HG02870 (cell line): ENCODE measurements at regions not wholly inside any gene's neighbourhood (a gene's known extent, or its start where the extent isn't known, plus 50 kb on each side); places are given as distances from the start of the nearest gene placed in this dataset.

Source experiments
- ATAC-seq: cut with Tn5 transposase; IDR thresholded peaks from one replicate; pipeline ENCODE4 v1.9.1; 2021; ENCODE audit warnings: mild to moderate bottlenecking, moderate library complexity; ENCODE audit not compliant: unreplicated experiment

- ATAC-seq, result no peak
Measured at GRCh38 chr11:80162387-80162786, 721.6 kb upstream of the TENM4 start.

DNA sequence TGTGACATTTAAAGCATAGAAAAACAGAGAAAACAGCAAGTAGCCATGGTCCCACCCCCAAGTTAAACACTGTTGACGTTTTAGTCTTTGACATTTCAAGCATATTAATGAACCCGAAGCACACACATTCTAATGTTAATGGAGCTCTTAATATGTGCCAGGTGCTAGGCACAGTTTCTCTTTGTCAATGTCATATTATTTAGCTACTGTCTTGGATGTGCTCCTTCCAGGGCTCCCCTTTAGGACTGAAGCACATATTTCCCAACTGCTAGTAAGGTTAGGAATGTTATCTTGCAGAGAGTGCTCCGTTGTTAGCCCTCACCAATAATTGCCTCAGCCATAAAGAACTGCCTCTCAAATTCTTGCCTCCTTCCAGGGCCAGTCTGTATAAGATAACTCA is 716.6 kb upstream of the TENM4 start:
- ATAC-seq, result no peak

- ATAC-seq, result no peak
Measured at GRCh38 chr11:80156062-80156461, 715.2 kb upstream of the TENM4 start.

- peak; percentile 81 for ATAC-seq
Measured at GRCh38 chr11:80155412-80156017, 714.7 kb upstream of the TENM4 start.

DNA sequence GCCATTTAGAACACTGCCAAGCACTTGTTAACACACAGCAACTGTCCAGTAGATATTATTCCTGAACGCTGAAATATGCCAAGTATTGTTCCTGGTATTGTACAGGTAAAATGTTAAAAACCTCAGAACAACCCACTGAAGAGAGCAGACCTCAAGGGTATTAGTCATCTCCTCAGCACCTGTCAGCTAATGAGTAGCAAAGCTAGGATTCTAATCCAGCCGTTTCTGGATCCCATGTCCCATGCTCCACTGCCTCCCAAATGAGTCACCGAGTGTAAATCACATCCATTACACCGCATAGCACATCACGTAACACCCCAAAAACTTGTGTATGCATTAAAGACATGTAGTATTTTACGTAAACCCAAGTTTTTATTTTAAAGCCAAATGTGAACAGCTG is 705.4 kb upstream of the TENM4 start:
- ATAC-seq, result no peak

- no peak for ATAC-seq
Measured at GRCh38 chr11:80144897-80145594, 704.2 kb upstream of the TENM4 start.

- ATAC-seq, result no peak
Measured at GRCh38 chr11:80136991-80137390, 696.2 kb upstream of the TENM4 start.

DNA sequence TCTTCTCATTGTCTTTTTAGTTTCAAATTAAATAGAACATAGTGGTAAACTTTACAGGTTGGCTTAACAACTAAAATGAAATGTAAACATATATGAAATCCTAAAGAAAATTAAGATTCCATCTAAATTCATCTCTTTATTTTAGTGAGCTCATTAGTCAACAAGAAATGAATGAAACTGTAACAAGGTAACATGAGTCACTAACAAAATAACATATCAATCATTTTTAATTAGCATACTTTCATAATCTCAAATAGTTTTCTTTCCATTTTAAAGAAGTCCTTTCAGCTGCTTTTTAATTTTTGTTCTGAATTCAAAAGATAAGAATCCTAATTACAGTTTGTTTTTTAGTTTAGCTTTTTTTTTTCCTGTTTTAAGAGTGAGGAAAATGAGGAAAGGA is 688.6 kb upstream of the TENM4 start:
- ATAC-seq, result no peak

GRCh38 chr11:80122211-80122610 is 681.4 kb upstream of the TENM4 start:
- no peak for ATAC-seq

GRCh38 chr11:80118073-80118472 is 677.2 kb upstream of the TENM4 start:
- no peak for ATAC-seq

- no peak for ATAC-seq
Measured at GRCh38 chr11:80116796-80117195, 676.0 kb upstream of the TENM4 start.

DNA sequence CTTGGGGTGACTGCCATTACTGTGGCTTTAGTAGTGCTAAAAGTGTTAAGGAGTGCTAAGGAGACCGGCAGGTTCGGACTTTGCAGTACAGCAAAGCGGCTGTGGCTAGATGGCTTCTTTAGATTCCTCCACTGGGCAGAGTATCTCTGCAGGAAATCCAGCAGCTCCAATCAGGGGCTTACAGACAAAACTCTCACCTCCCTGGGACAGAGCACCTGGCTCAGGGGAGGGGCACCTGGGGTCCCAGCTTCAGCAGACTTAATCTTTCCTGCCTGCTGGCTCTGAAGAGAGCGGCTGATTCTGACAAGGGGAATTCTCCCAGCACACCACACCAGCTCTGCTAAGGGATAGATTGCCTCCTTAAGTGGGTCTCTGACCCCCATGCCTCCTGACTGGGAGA is 668.8 kb upstream of the TENM4 start:
- no peak for ATAC-seq

DNA sequence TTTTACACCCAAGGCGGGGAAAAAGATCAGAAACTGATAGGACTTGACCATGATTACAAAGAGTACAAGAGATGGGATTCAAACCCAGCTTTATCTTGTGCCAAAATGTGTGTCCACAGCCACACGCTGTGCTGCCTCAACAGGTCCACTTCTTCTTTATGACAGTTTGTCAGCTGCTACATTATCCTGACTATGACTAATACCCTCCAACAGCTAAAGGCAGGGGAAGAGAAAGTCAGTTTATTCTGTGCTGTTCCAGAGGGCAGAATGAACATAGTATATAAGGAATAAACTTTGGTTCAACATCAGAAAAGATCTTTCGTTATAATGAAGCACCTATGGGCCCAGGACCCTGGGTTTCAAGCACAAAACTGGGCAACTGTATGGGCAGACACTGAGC is 668.2 kb upstream of the TENM4 start:
- no peak for ATAC-seq

- ATAC-seq, result no peak
Measured at GRCh38 chr11:80107415-80107814, 666.6 kb upstream of the TENM4 start.

DNA sequence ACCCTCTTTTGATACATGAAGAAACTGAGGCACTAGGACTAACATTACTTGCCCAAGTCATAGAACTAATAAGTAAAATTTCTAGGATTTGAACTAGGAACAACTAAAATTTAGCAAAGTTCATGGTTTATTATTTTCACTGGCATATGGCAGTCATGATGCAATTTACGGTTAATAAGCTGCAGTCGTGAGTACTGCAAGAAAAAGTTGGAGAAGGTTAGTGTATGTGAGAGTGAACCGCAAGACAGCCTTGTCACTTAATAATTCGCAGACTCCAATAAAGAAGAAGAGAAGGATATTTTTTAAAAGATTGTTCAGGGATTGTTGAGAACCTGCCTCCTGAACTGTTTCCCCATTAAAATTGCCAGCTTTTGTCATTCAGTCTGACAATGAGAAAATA is 663.4 kb upstream of the TENM4 start:
- ATAC-seq, result no peak

GRCh38 chr11:80103142-80103859 is 662.5 kb upstream of the TENM4 start:
- no peak for ATAC-seq

DNA sequence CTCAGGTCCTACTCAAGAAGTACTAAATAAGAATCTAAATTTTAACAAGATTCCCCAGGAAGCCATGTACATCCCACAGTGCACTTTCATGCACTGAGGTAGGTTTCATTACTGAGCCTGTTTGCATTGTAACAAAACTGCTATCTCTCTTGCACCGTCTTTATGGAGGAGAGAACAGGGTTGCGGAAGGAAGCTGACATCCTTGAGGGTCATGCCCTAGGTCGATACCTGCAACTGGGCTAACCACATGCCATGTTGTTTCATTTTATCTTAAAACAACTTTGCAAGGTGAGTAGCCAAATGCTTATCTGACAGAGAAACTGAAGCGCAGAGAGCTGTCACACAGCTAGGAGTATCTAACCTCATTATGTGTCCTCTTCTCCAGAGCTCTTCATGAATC is 656.3 kb upstream of the TENM4 start:
- ATAC-seq, result no peak

DNA sequence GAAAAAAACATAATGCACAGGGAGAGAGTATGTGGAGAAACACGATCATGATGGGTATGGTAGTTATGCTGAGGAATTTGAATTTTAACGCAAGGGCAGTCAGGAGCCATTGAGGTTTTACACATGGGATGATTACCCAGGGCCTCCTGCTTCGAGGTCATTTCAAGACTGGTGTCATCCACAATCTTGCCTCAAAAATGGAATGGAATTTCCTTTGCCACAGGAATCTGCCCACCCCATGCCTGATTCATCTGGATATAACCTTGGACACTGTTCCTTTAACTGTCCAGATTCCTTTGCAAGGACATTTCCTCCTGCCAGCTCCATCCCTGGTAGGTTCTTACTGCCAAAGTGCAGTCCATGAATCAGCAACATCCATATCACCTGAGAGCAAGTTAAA is 655.9 kb upstream of the TENM4 start:
- no peak for ATAC-seq

DNA sequence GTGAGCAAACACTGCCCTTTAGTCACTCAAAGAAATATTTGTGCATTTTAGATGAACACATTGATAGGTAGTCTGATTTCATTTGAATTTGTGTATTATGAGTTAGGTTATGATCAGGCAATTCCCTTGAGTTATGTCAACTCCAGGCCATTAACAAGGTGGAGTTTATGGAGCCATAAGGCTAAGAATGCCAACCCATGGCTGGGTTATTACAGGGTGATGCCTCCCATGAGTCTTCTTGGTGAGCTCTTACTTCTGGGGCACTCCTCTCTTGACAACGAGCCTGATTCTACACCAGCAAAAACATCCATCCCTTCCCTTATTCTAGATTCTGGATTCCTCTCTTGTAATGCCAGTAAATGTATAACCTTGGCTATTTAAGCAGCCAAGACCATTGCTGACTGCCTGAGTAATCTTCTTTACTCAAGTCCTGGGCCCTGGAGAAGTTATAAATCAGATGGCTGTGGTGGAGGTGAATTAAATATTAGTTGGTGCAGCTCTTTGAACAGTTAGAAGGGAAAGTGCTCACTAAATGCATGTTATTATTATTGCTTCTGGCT is 645.7 kb upstream of the TENM4 start:
- ATAC-seq, result no peak

GRCh38 chr11:80085563-80085962 is 644.7 kb upstream of the TENM4 start:
- no peak for ATAC-seq

DNA sequence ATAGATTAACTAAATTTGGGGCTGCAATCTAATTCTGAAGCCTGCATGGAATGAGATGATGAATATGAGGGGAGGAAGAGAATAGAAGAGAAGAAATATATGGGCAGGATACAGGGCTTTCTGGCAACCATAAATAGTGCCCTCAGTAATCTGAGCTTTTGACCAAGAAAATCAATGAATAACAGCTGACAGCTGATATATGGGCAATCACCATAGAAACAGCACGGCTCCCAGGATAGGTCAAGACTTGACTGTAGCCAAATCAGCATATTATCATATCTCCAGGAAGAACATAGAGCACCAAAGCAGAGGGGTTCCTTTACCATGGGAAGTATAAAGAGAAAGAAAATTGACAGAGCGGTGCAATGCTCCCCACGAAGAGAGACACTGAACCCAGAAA is 643.8 kb upstream of the TENM4 start:
- no peak for ATAC-seq

DNA sequence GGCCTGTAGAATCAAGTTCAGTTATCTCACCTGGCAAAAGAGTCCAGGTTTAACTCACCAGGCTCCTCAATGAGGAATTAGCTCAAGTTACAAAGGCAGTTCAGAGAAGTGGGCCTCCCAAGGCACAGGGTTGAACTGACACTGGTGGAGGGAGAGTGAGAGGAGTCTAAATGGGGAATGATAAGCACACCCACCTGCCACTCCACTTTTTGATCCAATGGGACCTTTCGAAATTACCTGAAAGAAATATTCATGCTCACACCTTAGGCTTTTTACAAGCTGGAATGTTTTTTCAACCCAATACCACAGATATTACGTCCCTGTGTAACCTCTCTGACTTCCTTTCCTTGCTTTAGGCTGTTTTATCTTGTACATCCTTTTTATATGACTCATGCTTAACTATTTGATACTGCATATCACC is 642.7 kb upstream of the TENM4 start:
- no peak for ATAC-seq
